GM18505 (cell line): ENCODE measurements at regions not wholly inside any gene's neighbourhood (a gene's known extent, or its start where the extent isn't known, plus 50 kb on each side); places are given as distances from the start of the nearest gene placed in this dataset.

Experiments used
- ATAC-seq: cut with Tn5 transposase; IDR thresholded peaks from one replicate; pipeline ENCODE4 v1.9.1; 2021; ENCODE audit not compliant: unreplicated experiment
- POLR2A ChIP-seq: IDR thresholded peaks from 4 replicates; pipeline ENCODE4 v1.6.1; 2011; ENCODE audit warnings: borderline replicate concordance; ENCODE audit not compliant: insufficient read depth, insufficient read length; ENCODE audit errors: extremely low read depth

- no peak for ATAC-seq
- no peak for TF ChIP-seq POLR2A
Measured at GRCh38 chr11:10627291-10627690, 58.8 kb upstream of the LYVE1 start.

DNA sequence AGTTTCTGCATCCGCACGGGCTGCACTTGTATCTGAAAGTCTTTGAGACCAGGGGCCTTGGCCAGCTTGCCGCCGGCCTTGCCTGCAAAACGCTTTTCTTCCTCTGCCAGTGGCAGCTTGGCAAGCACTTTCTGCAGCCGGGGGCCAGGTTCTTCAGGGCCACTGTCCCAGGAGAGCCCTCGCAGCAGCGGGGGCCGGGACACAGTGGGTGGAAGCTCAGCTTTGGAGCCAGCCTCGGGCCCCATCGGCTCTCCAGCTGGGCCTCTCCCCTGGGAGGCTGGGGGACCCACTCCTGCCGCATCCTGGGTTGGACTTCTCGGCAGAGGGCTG lies 57.5 kb upstream of the LYVE1 start:
- no peak for ATAC-seq
- TF ChIP-seq POLR2A, result no peak

GRCh38 chr11:10625281-10625981 lies 57.0 kb upstream of the LYVE1 start:
- TF ChIP-seq POLR2A, result no peak

GRCh38 chr11:10623797-10624761 lies 55.6 kb upstream of the LYVE1 start:
- no peak for TF ChIP-seq POLR2A

More at GRCh38 chr11:10625281-10625981, 57.0 kb upstream of the LYVE1 start:
- ATAC-seq, result no peak

DNA sequence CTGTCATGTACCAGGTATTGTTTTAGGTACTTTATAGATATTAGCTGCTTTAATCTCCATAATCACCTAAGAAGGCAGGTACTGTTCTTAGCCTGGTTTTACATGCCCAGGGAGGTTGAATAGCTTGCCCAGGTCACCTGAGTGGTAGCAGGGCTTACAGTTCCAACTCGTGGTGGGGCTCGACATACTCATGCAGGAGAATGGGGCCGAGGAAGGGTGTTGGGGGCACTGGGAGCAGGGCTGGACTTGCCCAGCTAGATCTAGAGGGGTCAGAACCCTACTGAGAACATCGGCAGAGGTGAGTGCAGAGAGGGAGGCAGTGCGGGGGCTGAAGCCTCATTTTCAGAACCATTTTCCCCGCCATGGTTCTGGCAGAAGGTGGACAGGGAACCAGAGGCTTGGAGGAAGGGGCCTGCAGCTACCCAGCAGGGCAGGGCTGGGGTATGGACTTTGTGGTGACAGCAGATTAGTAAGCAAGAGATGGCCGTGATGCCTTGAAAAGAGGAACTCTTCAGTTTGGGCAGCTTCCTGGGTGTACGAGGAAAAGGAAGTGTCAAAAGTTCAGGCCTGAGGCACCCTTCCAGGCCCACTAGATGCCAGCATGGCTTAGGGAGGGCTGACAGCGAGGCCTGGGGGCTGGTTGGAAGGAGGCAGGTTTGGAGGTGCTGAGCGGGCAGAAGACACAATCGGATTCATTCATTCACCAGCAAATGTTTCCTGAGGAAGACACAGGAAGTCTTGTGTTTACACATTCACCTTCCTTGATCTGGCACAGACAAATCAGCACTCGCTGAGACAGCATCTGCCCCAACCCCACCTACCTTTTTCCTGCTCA lies 54.7 kb upstream of the LYVE1 start:
- ATAC-seq, result no peak

More at GRCh38 chr11:10623797-10624761, 55.6 kb upstream of the LYVE1 start:
- no peak for ATAC-seq

GRCh38 chr11:10622108-10622507 lies 53.6 kb upstream of the LYVE1 start:
- no peak for TF ChIP-seq POLR2A
- ATAC-seq, result no peak

More for the DNA sequence above, 54.7 kb upstream of the LYVE1 start:
- TF ChIP-seq POLR2A, result no peak

DNA sequence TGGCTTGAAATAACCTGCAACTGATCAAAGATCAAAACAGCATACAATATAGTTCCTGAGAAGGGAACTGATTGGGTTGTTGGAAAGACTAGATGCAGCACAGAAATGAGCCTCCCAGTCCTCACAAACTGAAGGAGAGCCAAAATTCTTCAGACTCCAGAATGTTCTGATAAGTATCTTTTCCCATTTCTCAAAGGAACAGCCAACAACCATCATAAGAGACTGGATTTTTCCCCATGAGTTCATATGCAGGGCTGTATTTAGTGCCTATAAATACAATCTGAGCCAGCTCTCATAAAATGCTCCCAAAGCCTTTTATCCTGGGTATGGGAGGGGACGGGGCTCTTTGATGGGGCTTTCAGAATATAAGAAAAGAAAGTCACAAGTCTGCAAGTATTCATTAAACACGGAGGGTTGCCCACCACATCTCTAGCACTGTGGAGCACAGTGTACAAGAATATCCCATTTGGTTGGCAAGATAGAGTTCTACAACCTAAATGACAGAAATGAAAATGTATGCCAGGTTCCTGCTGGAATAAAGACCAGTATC lies 50.7 kb upstream of the LYVE1 start:
- no peak for TF ChIP-seq POLR2A
- ATAC-seq, result no peak

- no peak for ATAC-seq
- no peak for TF ChIP-seq POLR2A
Measured at GRCh38 chr11:10618490-10618889, 50.0 kb upstream of the LYVE1 start.
